ENCODE measurements at regions not wholly inside any gene's neighbourhood (a gene's known extent, or its start where the extent isn't known, plus 50 kb on each side); places are given as distances from the start of the nearest gene placed in this dataset.

DNA sequence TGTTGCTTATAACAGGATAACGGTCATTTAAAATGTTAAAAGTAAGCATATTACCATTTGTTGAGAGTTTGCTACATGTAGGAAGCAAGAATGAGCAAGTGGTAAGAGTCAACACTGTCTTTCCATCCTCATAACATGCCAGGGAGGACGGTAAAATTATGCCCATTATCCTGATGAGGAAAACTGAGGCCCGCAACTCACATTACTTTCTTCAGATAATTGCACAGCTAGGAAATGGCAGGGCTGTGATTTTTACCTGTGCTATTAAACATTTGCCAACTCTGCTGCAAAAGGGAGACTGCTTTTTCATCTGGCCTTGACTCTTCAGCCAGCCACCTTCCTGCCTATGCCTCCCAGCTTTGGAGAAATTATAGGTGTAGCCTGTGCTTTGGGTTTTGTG lies 79.8 kb upstream of the BOD1 start:
- TF ChIP-seq EP300 (IDR thresholded peaks at IDR 0.05; ENCODE audit: borderline replicate concordance), result no peak
- TF ChIP-seq, protein P1, sequence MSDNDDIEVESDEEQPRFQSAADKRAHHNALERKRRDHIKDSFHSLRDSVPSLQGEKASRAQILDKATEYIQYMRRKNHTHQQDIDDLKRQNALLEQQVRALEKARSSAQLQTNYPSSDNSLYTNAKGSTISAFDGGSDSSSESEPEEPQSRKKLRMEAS (IDR thresholded peaks at IDR 0.05), result no peak

DNA sequence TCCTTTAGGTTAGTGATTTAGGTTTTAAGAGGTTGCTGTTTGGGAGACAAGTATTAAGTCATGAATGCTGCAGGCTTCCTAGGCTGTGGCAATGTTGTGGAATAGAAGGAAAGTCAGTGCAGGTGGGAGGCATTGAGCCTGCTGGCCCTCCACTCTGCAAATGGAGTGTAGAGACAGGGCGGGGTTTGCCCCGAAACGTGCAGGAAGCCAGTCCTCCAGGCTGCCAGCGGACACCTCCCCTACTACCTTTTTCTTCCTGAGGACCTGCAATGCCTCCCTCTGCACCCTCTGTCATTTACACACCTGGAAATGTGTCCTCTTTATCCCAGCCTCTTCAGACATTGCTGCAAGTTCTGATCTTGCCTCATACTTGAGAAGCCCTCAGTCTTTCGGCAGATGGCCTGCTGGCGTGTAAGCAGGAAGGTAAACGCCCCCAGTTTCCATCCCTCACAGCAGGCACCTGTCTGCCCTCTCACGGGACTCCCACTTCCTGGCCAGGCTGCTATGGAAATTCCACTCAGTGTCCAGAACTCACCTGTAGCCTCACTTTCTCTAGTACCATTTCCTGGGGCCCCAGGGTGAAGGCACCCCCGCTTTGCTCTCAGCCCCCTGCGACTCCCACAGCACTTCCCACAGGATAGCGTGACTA lies 81.6 kb upstream of the BOD1 start:
- TF ChIP-seq TAF1 (IDR thresholded peaks at IDR 0.05; ENCODE audit: low read depth), result no peak
- TF ChIP-seq YY1 (IDR thresholded peaks at IDR 0.05; ENCODE audit: low read depth), result no peak
- TF ChIP-seq, protein P1 (IDR thresholded peaks at IDR 0.05), result no peak
- no peak for TF ChIP-seq NFIC (IDR thresholded peaks at IDR 0.05)
- TF ChIP-seq FOXM1 (IDR thresholded peaks at IDR 0.05; ENCODE audit: borderline replicate concordance, low read depth), result no peak
- TF ChIP-seq RAD21 (IDR thresholded peaks at IDR 0.05; ENCODE audit: low read depth), result no peak
- TF ChIP-seq, protein P2, sequence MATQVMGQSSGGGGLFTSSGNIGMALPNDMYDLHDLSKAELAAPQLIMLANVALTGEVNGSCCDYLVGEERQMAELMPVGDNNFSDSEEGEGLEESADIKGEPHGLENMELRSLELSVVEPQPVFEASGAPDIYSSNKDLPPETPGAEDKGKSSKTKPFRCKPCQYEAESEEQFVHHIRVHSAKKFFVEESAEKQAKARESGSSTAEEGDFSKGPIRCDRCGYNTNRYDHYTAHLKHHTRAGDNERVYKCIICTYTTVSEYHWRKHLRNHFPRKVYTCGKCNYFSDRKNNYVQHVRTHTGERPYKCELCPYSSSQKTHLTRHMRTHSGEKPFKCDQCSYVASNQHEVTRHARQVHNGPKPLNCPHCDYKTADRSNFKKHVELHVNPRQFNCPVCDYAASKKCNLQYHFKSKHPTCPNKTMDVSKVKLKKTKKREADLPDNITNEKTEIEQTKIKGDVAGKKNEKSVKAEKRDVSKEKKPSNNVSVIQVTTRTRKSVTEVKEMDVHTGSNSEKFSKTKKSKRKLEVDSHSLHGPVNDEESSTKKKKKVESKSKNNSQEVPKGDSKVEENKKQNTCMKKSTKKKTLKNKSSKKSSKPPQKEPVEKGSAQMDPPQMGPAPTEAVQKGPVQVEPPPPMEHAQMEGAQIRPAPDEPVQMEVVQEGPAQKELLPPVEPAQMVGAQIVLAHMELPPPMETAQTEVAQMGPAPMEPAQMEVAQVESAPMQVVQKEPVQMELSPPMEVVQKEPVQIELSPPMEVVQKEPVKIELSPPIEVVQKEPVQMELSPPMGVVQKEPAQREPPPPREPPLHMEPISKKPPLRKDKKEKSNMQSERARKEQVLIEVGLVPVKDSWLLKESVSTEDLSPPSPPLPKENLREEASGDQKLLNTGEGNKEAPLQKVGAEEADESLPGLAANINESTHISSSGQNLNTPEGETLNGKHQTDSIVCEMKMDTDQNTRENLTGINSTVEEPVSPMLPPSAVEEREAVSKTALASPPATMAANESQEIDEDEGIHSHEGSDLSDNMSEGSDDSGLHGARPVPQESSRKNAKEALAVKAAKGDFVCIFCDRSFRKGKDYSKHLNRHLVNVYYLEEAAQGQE (IDR thresholded peaks at IDR 0.05; ENCODE audit: low read depth), result no peak
- TF ChIP-seq ZBTB7A (IDR thresholded peaks at IDR 0.05; ENCODE audit: low read depth), result no peak
- no peak for TF ChIP-seq TEAD4 (IDR thresholded peaks at IDR 0.05)
- TF ChIP-seq CREB1 (IDR thresholded peaks at IDR 0.05; ENCODE audit: low read depth), result no peak
- TF ChIP-seq CEBPB (IDR thresholded peaks at IDR 0.05), result no peak
- TF ChIP-seq, protein P3, sequence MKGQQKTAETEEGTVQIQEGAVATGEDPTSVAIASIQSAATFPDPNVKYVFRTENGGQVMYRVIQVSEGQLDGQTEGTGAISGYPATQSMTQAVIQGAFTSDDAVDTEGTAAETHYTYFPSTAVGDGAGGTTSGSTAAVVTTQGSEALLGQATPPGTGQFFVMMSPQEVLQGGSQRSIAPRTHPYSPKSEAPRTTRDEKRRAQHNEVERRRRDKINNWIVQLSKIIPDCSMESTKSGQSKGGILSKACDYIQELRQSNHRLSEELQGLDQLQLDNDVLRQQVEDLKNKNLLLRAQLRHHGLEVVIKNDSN (IDR thresholded peaks at IDR 0.05), result no peak
- TF ChIP-seq EGR1 (IDR thresholded peaks at IDR 0.05), result no peak
- TF ChIP-seq TCF12 (IDR thresholded peaks at IDR 0.05; ENCODE audit: low read depth), result no peak
- no peak for TF ChIP-seq EP300 (IDR thresholded peaks at IDR 0.05; ENCODE audit: borderline replicate concordance)

DNA sequence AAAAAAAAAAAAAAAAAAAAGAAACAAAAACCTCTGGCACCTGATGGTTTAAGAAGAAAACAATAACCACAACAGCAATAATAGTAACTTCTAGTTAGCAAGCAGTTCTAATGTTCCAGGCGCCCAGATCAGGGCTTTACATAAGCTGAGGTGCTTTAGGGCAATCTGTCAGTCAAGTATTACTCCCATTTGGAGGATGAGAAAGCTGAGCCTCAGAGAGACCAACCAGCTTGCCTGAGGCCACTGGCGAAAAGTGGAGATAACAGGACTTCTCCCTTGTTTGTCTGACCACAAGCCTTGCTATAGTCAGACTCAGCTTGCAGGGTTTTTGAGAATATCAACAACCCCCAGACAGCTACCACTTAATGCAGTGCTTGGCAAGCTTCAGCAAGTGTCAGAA lies 83.5 kb upstream of the BOD1 start:
- TF ChIP-seq NFIC (IDR thresholded peaks at IDR 0.05), result no peak
- TF ChIP-seq, protein P2 (IDR thresholded peaks at IDR 0.05; ENCODE audit: low read depth), result no peak
- TF ChIP-seq, protein P1 (IDR thresholded peaks at IDR 0.05), result no peak
- no peak for TF ChIP-seq FOXM1 (IDR thresholded peaks at IDR 0.05; ENCODE audit: borderline replicate concordance, low read depth)
- TF ChIP-seq EGR1 (IDR thresholded peaks at IDR 0.05), result no peak
- TF ChIP-seq YY1 (IDR thresholded peaks at IDR 0.05; ENCODE audit: low read depth), result no peak
- no peak for TF ChIP-seq CREB1 (IDR thresholded peaks at IDR 0.05; ENCODE audit: low read depth)
- TF ChIP-seq TEAD4 (IDR thresholded peaks at IDR 0.05), result no peak
- TF ChIP-seq, protein P3 (IDR thresholded peaks at IDR 0.05), result no peak
- no peak for TF ChIP-seq RAD21 (IDR thresholded peaks at IDR 0.05; ENCODE audit: low read depth)
- TF ChIP-seq TAF1 (IDR thresholded peaks at IDR 0.05; ENCODE audit: low read depth), result no peak
- TF ChIP-seq ZBTB7A (IDR thresholded peaks at IDR 0.05; ENCODE audit: low read depth), result no peak
- TF ChIP-seq EP300 (IDR thresholded peaks at IDR 0.05; ENCODE audit: borderline replicate concordance), result no peak
- no peak for TF ChIP-seq TCF12 (IDR thresholded peaks at IDR 0.05; ENCODE audit: low read depth)
- no peak for TF ChIP-seq CEBPB (IDR thresholded peaks at IDR 0.05)

DNA sequence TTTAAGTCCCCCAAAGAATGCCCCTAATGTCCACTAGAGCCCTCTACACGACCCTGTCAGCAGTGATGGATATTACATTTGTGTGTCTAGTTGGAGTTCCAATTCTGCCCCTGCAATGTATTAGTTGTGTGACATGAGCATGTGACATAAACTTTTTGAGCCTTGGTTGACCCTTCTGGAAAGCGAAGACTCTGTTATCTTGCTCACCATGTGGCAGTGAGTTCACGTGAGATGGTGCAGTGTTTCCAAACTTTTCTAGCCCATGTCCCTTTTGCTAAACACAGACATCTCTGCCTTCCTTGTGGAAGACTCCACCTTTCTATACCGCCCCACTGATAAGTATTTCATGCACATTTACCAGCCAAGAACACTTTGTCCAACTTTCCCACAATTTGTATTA lies 87.0 kb upstream of the BOD1 start:
- TF ChIP-seq FOXM1 (IDR thresholded peaks at IDR 0.05; ENCODE audit: borderline replicate concordance, low read depth) (no peak), EGR1 (IDR thresholded peaks at IDR 0.05) (no peak), TCF12 (IDR thresholded peaks at IDR 0.05; ENCODE audit: low read depth) (no peak), NFIC (IDR thresholded peaks at IDR 0.05) (no peak), CEBPB (IDR thresholded peaks at IDR 0.05) (no peak), ZBTB7A (IDR thresholded peaks at IDR 0.05; ENCODE audit: low read depth) (no peak), TEAD4 (IDR thresholded peaks at IDR 0.05) (no peak), YY1 (IDR thresholded peaks at IDR 0.05; ENCODE audit: low read depth) (no peak)
- TF ChIP-seq, protein P3 (IDR thresholded peaks at IDR 0.05), result no peak
- TF ChIP-seq, protein P2 (IDR thresholded peaks at IDR 0.05; ENCODE audit: low read depth), result no peak
